HG03460 (cell line): ENCODE measurements at regions not wholly inside any gene's neighbourhood (a gene's known extent, or its start where the extent isn't known, plus 50 kb on each side); places are given as distances from the start of the nearest gene placed in this dataset.
"Not testable (repeated sequence)": the region's sequence is repeated elsewhere in the genome, so short reads cannot be mapped to it uniquely, and the experiment has no call there.

Experiments used
- ATAC-seq: cut with Tn5 transposase; IDR thresholded peaks from one replicate; pipeline ENCODE4 v1.9.1; 2021; ENCODE audit not compliant: unreplicated experiment

DNA sequence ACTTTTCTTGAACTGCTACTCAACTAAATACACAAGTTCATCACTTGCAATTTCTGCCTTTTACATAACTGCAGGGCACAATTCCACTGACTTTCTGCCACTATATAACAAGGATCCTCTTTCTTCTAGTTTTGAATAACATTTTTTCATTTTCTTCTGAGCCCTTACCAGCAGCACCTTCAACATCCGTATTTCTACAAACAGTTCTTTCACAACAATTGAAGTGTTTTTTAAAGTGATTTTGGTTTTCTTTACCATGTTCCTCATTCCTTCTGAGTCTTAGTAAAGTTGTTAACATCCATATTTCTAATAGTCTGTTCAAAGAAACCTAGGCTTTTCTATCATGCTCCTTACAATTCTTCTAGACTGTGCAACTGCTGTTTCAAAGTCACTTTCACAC lies 127.2 kb upstream of the PITX1 start:
- no peak for ATAC-seq

GRCh38 chr5:135160036-135160675 lies 126.1 kb upstream of the PITX1 start:
- ATAC-seq, result no peak

DNA sequence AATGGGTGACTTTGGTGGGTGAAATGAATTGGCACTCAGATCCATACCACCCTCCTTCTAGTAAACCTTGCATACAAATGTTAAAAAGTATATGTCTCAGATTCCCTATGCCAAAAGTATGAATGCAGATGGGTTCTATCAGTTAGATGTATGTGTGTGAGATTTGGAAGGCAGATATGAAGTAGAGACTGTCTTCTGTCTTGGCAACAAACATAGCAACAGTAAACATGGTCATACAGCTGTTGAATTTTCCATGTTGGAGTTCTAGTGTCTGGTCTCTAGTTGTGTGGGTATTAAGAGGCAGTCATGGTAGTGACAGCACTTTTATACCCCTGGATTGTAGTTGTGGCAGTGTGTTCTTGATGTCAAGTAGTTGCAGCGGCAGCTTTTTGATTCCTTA lies 125.6 kb upstream of the PITX1 start:
- ATAC-seq, result no peak

GRCh38 chr5:135158982-135159381 lies 125.0 kb upstream of the PITX1 start:
- no peak for ATAC-seq

DNA sequence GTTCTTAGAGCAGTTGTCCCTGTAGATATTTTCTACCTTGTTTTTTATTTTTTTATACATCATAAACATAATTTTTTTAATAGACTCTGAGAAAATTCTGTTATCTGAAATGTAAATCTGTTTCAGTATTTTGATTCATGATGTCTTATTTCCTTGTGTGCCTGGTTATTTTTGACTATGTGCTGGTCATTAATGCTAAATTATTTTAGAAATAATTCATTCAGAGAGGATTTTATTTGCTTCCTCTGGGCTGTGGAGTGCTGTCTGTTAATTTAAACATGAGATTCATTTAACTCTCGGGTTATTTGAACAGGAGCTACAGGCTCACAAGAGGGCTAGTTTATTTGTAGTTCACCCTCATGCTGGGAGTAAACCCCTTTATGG lies 124.3 kb upstream of the PITX1 start:
- no peak for ATAC-seq

- no peak for ATAC-seq
These were observed 123.6 kb upstream of the PITX1 start for GRCh38 chr5:135157421-135158313.

DNA sequence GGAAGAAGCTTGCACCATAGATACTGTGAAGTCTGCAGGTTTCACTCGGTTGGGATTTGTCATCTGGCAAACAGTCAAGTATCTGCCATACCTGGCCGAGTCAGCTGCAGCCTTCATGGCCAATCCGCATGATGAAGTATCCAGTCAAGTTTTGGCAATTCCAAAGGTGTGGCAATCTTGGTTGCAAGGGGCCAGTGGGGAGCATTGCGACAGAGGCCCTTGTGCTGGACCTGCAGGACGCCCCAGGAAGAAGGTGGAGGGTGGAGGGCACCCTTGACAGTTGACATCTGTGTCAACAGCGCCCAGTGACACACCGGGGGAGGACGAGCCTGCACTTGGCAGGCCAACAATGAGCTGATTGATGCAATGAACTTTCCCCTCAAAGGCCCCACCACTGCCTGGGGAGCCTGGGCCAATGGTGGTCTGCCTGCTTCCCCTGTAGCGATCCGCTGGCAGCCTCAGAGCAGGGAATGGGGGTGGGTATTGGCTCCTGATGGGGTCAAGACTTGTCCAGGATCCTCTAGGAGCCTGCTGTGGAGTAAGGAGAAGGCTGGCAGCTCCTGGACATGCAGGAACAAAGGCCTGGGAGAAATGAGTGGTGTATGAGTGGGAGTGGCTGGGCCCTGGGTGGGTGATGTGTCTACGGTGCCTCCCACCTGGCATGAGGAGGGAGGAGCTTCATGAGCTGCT lies 122.8 kb upstream of the PITX1 start:
- no peak for ATAC-seq

DNA sequence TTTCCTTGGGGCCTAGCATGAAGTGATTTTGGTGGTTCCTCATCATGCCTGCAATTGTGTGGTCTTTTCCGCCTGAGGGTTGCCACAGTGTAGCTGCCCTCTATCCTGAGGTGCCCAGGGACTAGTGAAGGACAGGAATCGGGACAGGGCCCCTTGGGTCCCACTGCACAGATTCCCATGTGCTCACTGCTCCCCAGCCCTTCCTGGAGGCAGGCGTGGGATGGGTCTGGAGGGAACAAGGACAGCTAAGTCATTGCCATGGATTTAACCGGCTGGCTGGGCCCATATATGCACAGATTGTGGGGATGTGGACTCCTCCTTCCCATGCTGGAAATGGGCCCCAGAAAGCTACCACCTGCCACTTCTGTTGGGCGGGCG lies 122.3 kb upstream of the PITX1 start:
- no peak for ATAC-seq

- ATAC-seq, result no peak
These were observed 121.7 kb upstream of the PITX1 start for GRCh38 chr5:135155616-135156214.

DNA sequence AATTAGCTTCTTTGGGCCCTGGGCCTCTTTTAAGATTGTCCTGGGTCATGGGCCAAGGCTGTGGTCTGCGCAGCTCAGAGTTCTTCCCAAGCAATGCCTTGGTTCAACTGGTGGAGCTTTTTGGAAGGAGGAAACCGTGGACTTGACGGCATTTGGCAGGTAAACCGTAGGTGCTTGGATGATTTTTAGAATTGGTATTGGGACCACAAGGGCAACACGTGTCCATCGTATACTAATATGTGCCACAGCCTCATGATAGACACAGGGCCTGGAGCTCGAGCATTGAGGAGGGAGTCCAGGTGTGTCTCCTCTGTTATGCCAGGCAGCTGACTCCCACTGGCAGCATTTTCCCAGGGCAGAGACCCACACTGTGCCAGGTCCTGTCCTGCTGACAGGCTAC lies 120.9 kb upstream of the PITX1 start:
- no peak for ATAC-seq

DNA sequence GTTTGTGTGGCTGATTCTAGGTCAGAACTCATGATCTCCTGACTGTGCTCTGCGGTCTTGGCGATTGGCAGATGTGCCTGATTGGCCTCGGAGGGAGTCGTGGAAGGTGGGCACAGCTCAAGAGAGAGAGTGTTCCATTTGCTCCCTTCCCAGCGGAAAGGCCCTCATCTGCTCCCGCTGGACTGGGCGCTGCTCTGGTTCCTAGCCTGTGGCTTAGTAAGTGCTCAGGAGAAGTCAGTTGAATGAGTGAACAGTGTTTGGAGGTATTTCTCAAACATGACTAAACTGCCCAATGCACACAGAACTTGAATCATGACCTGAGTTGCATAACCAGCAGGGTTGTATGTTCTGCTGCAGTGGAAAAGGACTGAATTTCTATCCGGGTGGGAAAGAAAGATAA lies 120.2 kb upstream of the PITX1 start:
- no peak for ATAC-seq

- no peak for ATAC-seq
These were observed 119.6 kb upstream of the PITX1 start for GRCh38 chr5:135153661-135154060.

DNA sequence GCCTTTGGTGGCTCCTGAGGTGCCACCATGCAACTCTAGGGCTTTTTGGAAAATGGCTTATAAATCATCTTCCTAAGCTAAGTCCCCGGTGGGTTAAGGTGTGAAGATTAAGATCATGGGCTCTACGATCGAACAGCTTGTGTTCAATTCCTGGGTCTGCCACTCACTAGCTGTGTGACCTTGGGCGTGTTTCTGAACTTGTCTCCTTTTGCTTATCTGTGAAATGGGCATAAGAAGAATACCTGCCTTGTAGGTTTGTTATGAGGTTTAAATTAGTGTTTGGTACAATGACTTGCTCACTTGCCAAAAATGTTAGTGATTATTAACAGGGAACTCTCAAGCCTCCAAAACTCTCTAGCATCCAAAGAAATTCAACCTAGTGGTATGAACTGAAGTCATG lies 119.2 kb upstream of the PITX1 start:
- ATAC-seq, result no peak

GRCh38 chr5:135151660-135152059 lies 117.6 kb upstream of the PITX1 start:
- ATAC-seq, result not testable (repeated sequence)

DNA sequence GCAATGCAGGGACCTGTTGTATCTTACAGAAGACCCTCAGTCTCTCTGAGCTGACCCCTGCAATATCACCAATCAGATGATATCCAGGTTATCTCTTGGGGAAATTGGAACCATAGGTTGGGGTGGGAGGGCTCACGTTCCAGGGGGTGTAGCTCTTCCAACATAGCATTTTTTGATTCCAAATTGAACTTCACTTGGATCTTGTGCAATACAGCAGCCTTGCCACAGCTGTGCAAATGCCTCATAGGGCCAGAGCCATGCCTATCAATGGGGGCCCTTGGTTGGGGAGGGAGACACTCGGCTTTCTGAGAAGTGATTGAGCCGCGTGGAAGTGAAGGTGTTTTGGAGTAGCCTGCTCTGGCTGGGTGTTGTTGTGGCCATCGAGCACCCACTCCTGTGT lies 117.2 kb upstream of the PITX1 start:
- ATAC-seq, result no peak

GRCh38 chr5:135150767-135151166 lies 116.7 kb upstream of the PITX1 start:
- ATAC-seq, result no peak

- ATAC-seq, result no peak
These were observed 116.1 kb upstream of the PITX1 start for GRCh38 chr5:135149956-135150723.

DNA sequence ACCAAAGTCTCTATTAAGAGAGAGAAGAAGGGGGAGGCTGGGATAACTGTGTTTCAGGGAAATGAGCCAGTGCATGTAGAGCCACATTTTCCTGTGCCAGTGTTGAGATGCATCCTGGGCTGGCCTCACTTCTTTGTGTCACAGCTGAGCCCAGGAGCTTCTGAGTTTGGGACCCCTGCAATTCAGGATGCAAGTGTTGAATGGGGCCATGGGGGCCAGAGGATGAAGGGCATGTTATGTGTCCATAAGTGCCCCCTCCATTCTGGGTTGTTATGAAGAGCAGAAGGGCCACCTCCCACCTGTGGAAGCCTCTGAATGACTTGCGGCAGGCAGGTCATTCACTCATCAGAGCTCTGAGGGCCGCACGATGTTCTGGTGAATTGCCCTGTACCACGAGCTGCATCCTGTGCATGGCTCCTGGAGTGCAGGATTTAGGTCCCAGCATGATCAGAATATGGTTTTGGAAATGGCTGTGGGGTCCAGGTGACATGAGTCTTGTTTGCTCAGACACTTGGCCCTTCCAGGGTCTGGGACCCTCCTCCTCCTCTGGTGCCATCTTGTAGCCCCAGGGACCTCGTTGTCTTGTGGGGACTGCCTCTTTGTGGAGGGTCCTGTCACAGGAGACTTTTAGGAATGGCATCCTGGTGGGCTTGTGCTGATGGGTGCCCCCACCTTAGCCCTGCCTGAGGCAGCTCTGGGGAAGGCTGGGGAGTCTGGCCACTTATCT lies 115.4 kb upstream of the PITX1 start:
- ATAC-seq, result no peak

DNA sequence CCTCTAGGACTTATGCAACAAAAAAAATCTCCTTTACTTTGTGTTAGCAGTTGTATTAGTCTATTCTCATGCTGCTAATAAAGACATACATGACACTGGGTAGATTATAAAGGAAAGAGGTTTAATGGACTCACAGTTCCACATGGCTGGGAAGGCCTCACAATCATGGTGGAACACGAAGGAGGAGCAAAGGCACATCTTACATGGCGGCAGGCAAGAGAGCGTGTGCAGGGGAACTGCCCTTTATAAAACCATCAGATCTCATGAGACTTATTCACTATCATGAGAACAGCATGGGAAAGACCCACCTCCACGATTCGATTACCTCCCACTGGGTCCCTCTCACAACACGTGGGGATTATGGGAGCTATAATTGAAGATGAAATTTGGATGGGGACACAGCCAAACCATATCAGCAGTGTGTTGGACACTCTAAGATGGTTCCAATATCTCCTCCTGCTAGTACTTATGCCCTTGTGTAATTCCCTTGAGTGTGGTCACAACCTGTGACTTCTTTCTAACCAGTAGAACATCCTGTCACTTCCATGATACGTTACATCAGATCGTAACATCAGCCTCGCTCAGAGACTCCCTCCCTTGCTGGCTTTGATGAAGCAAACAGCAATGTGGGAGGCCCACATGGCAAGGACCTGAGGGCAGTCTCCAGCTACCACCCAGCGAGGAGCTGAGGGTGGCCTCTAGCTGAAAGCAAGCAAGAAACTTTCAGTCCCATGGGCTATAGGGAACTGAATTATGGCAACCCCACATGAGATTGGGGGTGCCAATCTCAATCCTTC lies 113.5 kb upstream of the PITX1 start:
- no peak for ATAC-seq
